ENCODE measurements at regions not wholly inside any gene's neighbourhood (a gene's known extent, or its start where the extent isn't known, plus 50 kb on each side); places are given as distances from the start of the nearest gene placed in this dataset.
A peak's percentile ranks its signal among the peaks of the same experiment; 100 is the strongest.

DNA sequence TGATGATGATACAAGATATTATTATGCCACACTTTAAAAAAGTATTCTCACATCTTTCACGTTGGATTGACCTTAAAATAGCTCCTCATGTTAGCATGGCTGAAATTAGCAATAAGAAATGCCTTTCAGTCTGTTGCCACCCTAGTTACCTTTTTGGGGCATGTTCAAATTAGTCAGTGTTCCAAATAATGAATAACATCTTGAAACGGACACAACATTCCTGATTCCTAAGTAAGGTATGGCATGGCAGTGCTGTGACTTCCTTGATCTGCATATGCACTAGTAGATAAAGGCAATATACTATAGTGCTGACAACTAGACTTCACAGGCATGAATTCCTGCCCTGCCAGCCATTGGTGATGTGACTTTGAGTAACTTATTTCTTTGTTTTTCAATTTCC, 914.5 kb downstream of the METTL15 start:
- H3K27me3 Mint-ChIP-seq (ENCODE audit: low read depth, poor library complexity) = no peaks in the 10 kb centered on the region
- H3K4me1 Mint-ChIP-seq = no peaks in the 10 kb centered on the region
- TF ChIP-seq, protein P1, sequence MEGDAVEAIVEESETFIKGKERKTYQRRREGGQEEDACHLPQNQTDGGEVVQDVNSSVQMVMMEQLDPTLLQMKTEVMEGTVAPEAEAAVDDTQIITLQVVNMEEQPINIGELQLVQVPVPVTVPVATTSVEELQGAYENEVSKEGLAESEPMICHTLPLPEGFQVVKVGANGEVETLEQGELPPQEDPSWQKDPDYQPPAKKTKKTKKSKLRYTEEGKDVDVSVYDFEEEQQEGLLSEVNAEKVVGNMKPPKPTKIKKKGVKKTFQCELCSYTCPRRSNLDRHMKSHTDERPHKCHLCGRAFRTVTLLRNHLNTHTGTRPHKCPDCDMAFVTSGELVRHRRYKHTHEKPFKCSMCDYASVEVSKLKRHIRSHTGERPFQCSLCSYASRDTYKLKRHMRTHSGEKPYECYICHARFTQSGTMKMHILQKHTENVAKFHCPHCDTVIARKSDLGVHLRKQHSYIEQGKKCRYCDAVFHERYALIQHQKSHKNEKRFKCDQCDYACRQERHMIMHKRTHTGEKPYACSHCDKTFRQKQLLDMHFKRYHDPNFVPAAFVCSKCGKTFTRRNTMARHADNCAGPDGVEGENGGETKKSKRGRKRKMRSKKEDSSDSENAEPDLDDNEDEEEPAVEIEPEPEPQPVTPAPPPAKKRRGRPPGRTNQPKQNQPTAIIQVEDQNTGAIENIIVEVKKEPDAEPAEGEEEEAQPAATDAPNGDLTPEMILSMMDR (IDR thresholded peaks at IDR 0.05) = no peak
- H3K27ac Mint-ChIP-seq = no peak overlapping the region
- H3K9me3 Mint-ChIP-seq = peaks cover 5% of the 10 kb centered on the region
- H3K4me3 Mint-ChIP-seq = no peak overlapping the region
- no peaks in the 10 kb centered on the region for H3K36me3 Mint-ChIP-seq (ENCODE audit: low read depth)
- no peak for DNase-seq

DNA sequence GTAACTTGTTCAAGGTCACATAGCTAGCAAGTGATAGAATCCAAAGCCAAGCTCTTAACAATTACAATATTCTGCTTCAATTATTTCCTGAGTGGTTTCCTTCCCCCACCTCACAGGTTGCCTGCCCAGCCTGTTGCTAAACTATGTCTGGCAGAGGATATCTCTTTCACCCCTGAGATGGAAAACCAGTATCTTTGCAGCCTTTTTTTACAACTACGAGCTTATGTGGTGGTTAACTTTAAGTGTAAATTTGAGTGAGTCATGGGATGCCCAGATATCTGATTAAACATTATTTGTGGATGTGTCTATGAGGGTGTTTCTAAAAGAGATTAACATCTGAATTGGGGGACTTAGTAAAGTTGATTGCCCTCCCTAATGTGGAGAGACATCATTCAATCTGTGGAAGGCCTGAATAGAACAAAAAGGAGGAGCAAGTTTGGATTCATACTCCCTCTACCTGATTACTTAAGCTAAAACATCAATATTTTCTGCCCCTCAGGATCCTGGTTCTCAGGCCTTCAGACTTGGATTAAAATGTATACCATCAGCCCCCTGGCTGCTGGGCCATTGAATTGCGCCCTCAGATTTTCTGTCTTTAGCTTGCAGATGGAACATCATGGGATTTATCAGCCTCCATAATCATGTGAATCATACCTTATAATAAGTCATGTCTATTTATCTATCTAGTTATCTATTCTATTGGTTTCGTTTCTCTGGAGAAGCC, 911.9 kb downstream of the METTL15 start:
- H3K27ac Mint-ChIP-seq = no peak overlapping the region
- H3K36me3 Mint-ChIP-seq (ENCODE audit: low read depth) = no peaks in the 10 kb centered on the region
- no peaks in the 10 kb centered on the region for H3K4me1 Mint-ChIP-seq
- peak; percentile 19 for DNase-seq
- no peaks in the 10 kb centered on the region for H3K9me3 Mint-ChIP-seq
- TF ChIP-seq, protein P1 (IDR thresholded peaks at IDR 0.05) = peak; percentile 54
- no peaks in the 10 kb centered on the region for H3K27me3 Mint-ChIP-seq (ENCODE audit: low read depth, poor library complexity)
- no peak overlapping the region for H3K4me3 Mint-ChIP-seq

DNA sequence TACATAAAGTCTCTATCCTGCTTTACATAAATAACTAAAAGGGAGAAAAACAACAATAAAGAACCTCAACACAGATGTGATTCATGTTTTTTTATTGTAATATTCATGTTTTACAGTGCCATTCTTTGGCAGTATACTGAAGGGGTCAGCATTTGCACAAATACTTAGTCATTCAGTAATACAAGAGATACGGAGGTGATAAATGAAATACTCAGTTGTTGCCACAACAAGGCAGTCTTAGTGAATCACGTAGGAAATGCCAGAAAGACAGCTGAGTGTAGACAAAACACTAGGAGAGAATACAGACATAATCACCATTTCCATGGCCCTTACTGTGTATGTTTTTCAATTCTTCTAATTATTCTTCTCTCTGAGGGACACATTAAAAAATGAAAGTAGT, 910.4 kb downstream of the METTL15 start:
- H3K4me3 Mint-ChIP-seq = no peak overlapping the region
- no peaks in the 10 kb centered on the region for H3K9me3 Mint-ChIP-seq
- H3K27ac Mint-ChIP-seq = no peak overlapping the region
- no peak for DNase-seq
- no peaks in the 10 kb centered on the region for H3K36me3 Mint-ChIP-seq (ENCODE audit: low read depth)
- no peaks in the 10 kb centered on the region for H3K4me1 Mint-ChIP-seq
- H3K27me3 Mint-ChIP-seq (ENCODE audit: low read depth, poor library complexity) = no peaks in the 10 kb centered on the region
- TF ChIP-seq, protein P1 (IDR thresholded peaks at IDR 0.05) = no peak

DNA sequence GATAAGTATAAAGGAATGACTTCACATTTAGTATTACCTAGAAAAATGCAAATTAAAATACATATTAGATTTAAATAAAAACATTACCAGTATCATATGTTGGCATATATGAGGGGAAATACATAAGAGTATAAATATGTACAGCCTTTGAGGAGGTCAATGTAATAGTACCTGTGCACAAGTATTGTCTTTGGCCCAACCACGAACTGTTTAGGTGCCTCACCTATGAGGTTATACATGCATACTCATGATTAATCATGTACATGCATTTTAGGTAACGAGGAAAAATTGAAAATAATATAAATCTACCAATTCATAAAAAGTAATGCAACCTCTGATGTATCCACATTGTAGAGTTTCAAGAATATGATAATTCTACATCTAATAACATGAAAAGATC, 909.8 kb downstream of the METTL15 start:
- DNase-seq = no peak
- Mint-ChIP-seq H3K4me1 (no peaks in the 10 kb centered on the region), H3K9me3 (no peaks in the 10 kb centered on the region), H3K36me3 (ENCODE audit: low read depth) (no peaks in the 10 kb centered on the region), H3K27ac (no peak overlapping the region), H3K27me3 (ENCODE audit: low read depth, poor library complexity) (no peaks in the 10 kb centered on the region), H3K4me3 (no peak overlapping the region)
- TF ChIP-seq, protein P1 (IDR thresholded peaks at IDR 0.05) = no peak

GRCh38 chr11:29012507-29012906, 904.3 kb downstream of the METTL15 start:
- H3K27ac Mint-ChIP-seq = no peak overlapping the region
- no peaks in the 10 kb centered on the region for H3K9me3 Mint-ChIP-seq
- TF ChIP-seq, protein P1 (IDR thresholded peaks at IDR 0.05) = no peak
- H3K4me3 Mint-ChIP-seq = no peak overlapping the region
- no peaks in the 10 kb centered on the region for H3K36me3 Mint-ChIP-seq (ENCODE audit: low read depth)
- no peaks in the 10 kb centered on the region for H3K4me1 Mint-ChIP-seq
- no peaks in the 10 kb centered on the region for H3K27me3 Mint-ChIP-seq (ENCODE audit: low read depth, poor library complexity)
- no peak for DNase-seq

DNA sequence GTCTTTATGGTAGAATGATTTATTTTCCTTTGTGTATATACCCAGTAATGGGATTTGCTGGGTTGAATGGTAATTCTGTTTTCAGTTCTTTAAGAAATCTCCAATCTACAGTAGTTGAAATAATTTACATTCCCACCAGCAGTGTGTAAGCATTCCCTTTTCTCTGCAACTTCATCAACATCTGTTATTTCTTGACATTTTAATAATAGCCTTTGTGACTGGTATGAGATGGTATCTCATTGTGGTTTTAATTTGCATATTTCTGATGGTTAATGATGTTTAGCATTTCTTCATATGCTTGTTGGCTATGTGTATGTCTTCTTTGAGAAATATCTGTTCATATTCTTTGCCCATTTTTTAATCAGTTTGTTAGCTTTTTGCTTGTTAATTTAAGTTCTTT, 901.2 kb downstream of the METTL15 start:
- DNase-seq = no peak
- no peaks in the 10 kb centered on the region for H3K36me3 Mint-ChIP-seq (ENCODE audit: low read depth)
- H3K4me1 Mint-ChIP-seq = no peaks in the 10 kb centered on the region
- TF ChIP-seq, protein P1 (IDR thresholded peaks at IDR 0.05) = no peak
- no peak overlapping the region for H3K4me3 Mint-ChIP-seq
- H3K27ac Mint-ChIP-seq = no peak overlapping the region
- H3K9me3 Mint-ChIP-seq = no peaks in the 10 kb centered on the region
- peaks cover 12% of the 10 kb centered on the region for H3K27me3 Mint-ChIP-seq (ENCODE audit: low read depth, poor library complexity)

Data from nephron progenitor cell (in vitro differentiated cells).